ENCODE measurements at regions not wholly inside any gene's neighbourhood (a gene's known extent, or its start where the extent isn't known, plus 50 kb on each side); places are given as distances from the start of the nearest gene placed in this dataset.

- ATAC-seq (ENCODE audit: insufficient read depth, low read depth) (no peak), DNase-seq (no peak)
- TF ChIP-seq CTCF (IDR thresholded peaks at IDR 0.05; ENCODE audit: borderline replicate concordance, extremely low read depth, low read length, poor library complexity, severe bottlenecking) (no peak), EZH2 (IDR thresholded peaks at IDR 0.05; ENCODE audit: borderline replicate concordance, low read depth, low read length, severe bottlenecking) (no peak)
- H2AFZ ChIP-seq (ENCODE audit: low read depth, low read length), result no peak overlapping the region
- H3K4me3 ChIP-seq (ENCODE audit: low read depth in 1 of 2, low read length in 2 of 2), result no peak overlapping the region
- no peak overlapping the region for H3K4me2 ChIP-seq (ENCODE audit: insufficient read depth, low read length)
- no peaks in the 10 kb centered on the region for H3K36me3 ChIP-seq (ENCODE audit: insufficient read depth, low read length)
- no peaks in the 10 kb centered on the region for H3K27me3 ChIP-seq (ENCODE audit: insufficient read depth, low read length, poor library complexity)
- H3K79me2 ChIP-seq (ENCODE audit: insufficient read depth, low read length), result no peaks in the 10 kb centered on the region
- no peak overlapping the region for H3K27ac ChIP-seq (ENCODE audit: low read length)
- H3K9ac ChIP-seq (ENCODE audit: low read depth, low read length), result no peak overlapping the region
- no peaks in the 10 kb centered on the region for H3K4me1 ChIP-seq (ENCODE audit: insufficient read depth, low read length)
- no peaks in the 10 kb centered on the region for H4K20me1 ChIP-seq (ENCODE audit: insufficient read depth, low read length)
- no peaks in the 10 kb centered on the region for H3K9me3 ChIP-seq (ENCODE audit: insufficient read depth, low read length, severe bottlenecking)
Measured at GRCh38 chr18:61743775-61744531, 148.9 kb downstream of the RNF152 start.

- H3K9me3 ChIP-seq (ENCODE audit: insufficient read depth, low read length, severe bottlenecking), result no peaks in the 10 kb centered on the region
- no peaks in the 10 kb centered on the region for H3K79me2 ChIP-seq (ENCODE audit: insufficient read depth, low read length)
- H3K4me3 ChIP-seq (ENCODE audit: low read depth in 1 of 2, low read length in 2 of 2), result no peak overlapping the region
- H3K4me2 ChIP-seq (ENCODE audit: insufficient read depth, low read length), result no peak overlapping the region
- H2AFZ ChIP-seq (ENCODE audit: low read depth, low read length), result no peak overlapping the region
- H3K36me3 ChIP-seq (ENCODE audit: insufficient read depth, low read length), result no peaks in the 10 kb centered on the region
- H3K9ac ChIP-seq (ENCODE audit: low read depth, low read length), result no peak overlapping the region
- DNase-seq, result no peak
- H4K20me1 ChIP-seq (ENCODE audit: insufficient read depth, low read length), result no peaks in the 10 kb centered on the region
- no peaks in the 10 kb centered on the region for H3K27me3 ChIP-seq (ENCODE audit: insufficient read depth, low read length, poor library complexity)
- TF ChIP-seq CTCF (IDR thresholded peaks at IDR 0.05; ENCODE audit: borderline replicate concordance, extremely low read depth, low read length, poor library complexity, severe bottlenecking) (no peak), EZH2 (IDR thresholded peaks at IDR 0.05; ENCODE audit: borderline replicate concordance, low read depth, low read length, severe bottlenecking) (no peak)
- no peak overlapping the region for H3K27ac ChIP-seq (ENCODE audit: low read length)
- no peaks in the 10 kb centered on the region for H3K4me1 ChIP-seq (ENCODE audit: insufficient read depth, low read length)
- ATAC-seq (ENCODE audit: insufficient read depth, low read depth), result no peak
Measured at GRCh38 chr18:61742565-61743429, 150.0 kb downstream of the RNF152 start.

GRCh38 chr18:61741881-61742454 is 150.8 kb downstream of the RNF152 start:
- H3K9ac ChIP-seq (ENCODE audit: low read depth, low read length), result no peak overlapping the region
- no peak overlapping the region for H3K27ac ChIP-seq (ENCODE audit: low read length)
- no peaks in the 10 kb centered on the region for H3K36me3 ChIP-seq (ENCODE audit: insufficient read depth, low read length)
- H4K20me1 ChIP-seq (ENCODE audit: insufficient read depth, low read length), result no peaks in the 10 kb centered on the region
- H3K4me2 ChIP-seq (ENCODE audit: insufficient read depth, low read length), result no peak overlapping the region
- H3K4me3 ChIP-seq (ENCODE audit: low read depth in 1 of 2, low read length in 2 of 2), result no peak overlapping the region
- no peaks in the 10 kb centered on the region for H3K4me1 ChIP-seq (ENCODE audit: insufficient read depth, low read length)
- DNase-seq (no peak), ATAC-seq (ENCODE audit: insufficient read depth, low read depth) (no peak)
- no peak for TF ChIP-seq EZH2 (IDR thresholded peaks at IDR 0.05; ENCODE audit: borderline replicate concordance, low read depth, low read length, severe bottlenecking)
- no peak for TF ChIP-seq CTCF (IDR thresholded peaks at IDR 0.05; ENCODE audit: borderline replicate concordance, extremely low read depth, low read length, poor library complexity, severe bottlenecking)
- H3K9me3 ChIP-seq (ENCODE audit: insufficient read depth, low read length, severe bottlenecking), result no peaks in the 10 kb centered on the region
- no peaks in the 10 kb centered on the region for H3K27me3 ChIP-seq (ENCODE audit: insufficient read depth, low read length, poor library complexity)
- no peak overlapping the region for H2AFZ ChIP-seq (ENCODE audit: low read depth, low read length)
- H3K79me2 ChIP-seq (ENCODE audit: insufficient read depth, low read length), result no peaks in the 10 kb centered on the region

All from DND-41 (cell line).